NCI-H446 treated with DMSO at 0.1 percent for 48 hours (cell line): ENCODE measurements at regions not wholly inside any gene's neighbourhood (a gene's known extent, or its start where the extent isn't known, plus 50 kb on each side); places are given as distances from the start of the nearest gene placed in this dataset.
A peak's percentile ranks its signal among the peaks of the same experiment; 100 is the strongest.

Experiments used
- DNase-seq: peaks from one replicate; lab custom pipeline; 2025; lab: John Stamatoyannopoulos, UW

DNA sequence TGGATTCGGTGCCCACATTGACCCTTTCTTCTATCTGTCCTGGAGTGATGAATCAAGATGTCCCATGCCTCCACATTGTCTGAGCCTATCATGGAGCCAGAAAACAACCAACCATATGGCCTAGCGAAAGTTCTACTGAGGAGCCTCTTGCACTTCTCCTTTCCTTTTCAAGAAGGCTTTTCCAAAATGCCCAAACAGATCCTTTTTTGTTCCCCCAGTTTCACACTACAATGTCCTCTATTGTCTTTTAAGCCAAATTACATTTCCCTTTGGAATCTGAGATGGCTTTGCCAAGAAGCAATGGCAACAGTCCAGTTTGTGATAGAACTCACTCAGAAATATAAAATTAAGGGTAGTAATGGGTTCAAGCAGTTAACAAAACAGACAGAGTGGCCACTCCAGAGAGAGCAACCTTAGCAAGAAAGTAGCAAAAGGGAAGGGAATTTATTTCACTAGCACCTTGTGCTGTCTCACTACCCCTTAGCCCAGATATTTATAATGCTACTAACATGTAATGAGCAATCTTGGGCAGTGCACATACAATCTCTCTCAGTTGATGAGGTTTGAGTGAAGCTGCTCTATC, 194.6 kb upstream of the PDE1C start:
- DNase-seq: peak; percentile 34

DNA sequence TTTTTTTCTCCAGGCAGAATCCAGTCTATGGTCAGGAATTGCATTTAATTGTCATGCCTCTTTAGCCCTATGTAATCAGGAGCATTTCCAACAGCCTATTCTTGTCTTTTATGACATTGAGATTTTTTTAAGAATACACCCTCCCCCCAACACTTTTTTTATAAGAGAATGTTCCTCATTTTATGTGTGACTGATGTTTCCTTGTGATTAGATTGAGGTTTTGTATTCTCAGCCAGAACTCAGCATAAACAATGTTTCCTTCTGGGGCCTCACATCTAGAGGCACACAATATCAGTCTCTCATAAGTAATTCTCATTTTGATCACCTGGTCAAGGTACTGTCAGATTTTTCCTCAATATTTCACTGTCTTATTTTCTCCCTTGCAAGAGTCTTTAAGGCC, 193.4 kb upstream of the PDE1C start:
- no peak for DNase-seq

DNA sequence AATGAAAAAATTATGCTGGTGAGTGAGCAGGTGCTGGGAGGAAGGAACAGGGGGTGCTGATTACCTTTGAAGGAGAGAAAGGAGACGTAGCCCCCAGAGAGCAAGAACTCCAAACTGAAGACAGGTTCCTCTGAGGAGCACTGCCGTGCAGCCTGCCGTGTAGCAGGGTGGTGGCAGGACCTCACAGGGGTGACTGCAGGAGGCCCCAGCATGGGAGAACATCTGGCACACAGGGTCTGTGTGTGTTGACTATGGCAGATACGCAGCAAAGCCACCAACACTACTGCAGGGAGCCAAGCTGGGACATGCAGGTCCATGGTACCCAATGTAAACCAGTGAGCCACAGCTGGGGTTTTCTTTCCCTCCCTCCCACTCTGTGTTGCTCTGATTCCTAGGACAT, 192.1 kb upstream of the PDE1C start:
- DNase-seq: no peak

DNA sequence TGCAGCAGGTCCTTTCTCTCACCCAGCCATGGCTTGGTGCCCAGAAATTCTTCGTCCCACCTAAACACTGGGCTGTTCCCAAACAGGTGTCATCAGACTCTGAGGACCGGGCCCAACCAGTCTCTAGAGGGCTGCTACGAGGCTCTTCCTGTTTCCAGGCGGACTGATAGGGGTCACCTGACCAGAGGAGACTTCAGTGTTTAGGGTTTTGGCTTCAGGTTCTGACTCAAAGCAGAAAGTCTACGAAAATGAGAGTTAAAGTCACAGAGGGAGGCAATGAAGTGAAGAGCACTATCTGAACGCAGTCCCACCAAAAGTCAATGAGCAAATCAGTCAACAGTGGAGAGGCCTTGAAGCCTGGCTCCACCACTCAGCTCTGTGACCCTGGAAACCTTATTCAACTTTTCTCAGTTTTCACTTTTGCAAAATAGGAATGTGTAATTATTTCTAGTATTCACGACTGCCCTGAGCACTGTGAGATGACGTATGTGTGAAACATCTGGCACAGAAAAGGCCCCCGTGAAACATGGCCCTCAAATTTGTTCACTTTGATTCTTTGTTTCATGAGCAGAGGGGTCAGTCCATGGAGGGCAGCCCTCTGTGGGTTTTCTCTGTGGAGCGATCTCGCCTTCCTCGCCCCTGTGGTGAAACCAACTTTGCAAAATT, 189.9 kb upstream of the PDE1C start:
- DNase-seq: no peak

DNA sequence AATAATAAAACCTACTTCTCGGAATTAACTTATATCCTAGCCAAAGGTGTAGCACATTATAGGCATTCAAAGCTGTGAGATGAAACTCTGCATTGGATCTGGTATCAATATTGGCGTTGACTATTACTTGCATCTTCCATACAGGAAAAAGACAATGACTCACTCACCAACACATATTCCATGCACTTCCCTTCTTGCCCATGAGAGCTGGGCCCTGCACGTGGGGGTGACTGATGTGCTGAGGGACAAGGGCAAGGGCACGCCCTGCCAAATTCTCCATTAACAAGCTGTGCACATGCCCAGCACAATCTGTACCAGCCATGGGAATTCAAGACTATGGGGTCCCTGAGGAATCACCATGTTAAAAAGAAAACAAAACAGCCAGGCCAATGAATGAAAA, 188.1 kb upstream of the PDE1C start:
- DNase-seq: no peak

DNA sequence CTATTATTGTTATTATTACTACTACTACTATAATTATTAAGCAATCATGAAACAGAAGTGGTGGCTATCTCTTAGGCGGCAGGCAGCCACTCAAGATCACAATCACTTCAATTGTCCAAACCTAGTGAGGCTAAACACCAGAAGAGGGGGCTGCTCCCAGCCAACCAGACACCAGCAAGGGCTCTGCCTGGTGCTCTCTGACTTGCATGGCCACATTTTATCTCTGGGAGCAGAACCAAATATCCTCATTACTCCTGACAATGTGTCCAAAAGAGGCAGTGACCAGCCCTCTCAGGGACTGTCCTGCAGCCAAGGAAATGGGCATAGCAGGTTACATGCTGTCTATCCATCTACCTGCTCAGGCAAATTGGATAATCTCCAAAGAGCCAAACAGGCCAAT, 187.4 kb upstream of the PDE1C start:
- no peak for DNase-seq

DNA sequence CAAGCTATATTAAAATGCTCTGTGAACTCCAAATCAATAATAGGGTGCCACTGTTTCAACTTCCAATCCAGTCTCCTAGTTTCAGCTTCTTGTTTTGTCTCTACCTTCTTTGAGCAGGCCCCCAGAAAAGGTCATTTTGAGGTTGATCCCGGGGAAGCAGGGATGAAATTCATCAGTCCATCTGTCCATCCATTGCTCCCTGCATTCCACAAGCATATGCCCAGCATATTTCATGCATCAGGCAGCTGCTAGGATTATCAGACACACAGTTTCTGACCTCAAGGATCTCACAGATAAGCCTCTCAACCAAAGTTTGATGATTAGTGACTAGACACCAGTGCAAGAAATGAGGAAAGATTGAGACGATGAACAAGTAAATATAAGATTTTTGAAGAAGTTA, 186.6 kb upstream of the PDE1C start:
- DNase-seq: no peak

DNA sequence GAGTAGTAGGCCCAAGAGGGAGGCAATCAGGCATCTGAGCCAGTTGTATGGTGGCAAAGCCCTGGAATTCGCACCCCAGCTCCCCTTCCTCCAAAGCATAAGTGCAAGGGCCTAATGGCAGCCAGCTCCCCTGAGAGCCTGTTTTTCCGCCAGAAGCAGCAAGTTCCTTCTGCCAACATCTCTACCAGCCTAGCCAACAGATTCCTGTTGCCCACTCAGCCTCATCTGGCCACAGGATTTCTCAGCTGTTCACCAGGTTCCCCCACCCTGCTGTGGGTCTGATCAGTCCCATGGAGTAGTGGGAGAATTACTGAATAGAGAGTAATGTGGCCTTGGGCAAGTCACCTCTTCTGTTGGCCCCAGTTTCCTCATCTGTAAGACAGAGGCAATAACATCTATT, 186.2 kb upstream of the PDE1C start:
- DNase-seq: peak; percentile 78

DNA sequence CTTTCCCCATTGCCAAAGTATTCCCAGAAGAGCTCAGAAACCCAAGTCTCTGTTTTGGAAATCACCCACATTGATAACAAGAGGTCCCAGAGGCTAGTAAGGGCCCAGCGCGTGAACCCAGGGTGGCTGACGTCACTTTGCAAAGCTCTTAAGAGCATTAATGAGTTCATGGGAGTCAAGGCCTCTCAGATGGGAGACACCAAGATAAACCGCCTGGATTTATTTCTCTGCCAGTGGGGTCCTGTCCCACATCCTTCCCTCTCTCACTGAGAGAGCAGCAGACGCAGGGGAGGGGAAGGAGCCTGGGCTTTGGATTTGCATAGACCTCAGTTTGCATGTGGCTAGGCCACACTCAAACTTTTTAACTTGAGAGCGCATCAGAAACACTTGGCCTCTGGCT, 184.8 kb upstream of the PDE1C start:
- DNase-seq: no peak

DNA sequence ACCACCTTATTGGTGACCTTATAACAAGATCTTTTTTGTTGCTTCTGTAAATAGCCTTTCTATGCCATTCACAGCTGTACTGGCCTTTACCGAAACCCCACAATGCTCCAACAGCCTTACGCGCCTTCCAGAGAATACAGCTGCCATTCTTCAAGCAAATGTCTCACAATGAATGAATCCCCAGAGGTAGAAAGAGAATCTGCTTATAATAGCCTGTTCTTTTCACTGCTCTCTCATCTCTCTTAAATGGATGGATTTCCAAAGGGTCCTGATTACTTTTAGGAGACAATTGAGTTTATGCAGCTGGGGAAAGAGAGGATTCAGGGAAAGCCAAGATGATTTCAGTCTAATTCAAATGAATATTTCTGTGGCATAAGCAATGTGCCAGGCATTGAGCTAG, 183.1 kb upstream of the PDE1C start:
- no peak for DNase-seq

DNA sequence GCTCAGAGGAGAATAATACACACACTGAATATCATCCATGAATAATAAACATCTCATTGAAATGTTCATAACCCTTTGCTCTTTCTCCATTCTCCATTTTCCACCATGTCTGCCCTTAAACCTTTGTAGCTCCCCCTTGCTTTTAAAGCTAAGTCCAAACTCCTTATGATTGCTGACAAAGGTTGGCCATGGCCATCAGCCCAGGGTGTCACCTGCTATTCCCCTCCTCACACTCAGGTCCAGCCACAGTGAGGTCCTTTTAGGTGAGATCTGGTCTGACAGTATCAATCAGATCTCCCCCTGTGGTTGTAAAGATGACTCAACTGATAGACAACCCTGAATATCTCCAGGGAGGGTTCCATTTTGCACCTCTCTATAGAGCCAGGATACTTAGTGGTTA, 181.5 kb upstream of the PDE1C start:
- DNase-seq: no peak

DNA sequence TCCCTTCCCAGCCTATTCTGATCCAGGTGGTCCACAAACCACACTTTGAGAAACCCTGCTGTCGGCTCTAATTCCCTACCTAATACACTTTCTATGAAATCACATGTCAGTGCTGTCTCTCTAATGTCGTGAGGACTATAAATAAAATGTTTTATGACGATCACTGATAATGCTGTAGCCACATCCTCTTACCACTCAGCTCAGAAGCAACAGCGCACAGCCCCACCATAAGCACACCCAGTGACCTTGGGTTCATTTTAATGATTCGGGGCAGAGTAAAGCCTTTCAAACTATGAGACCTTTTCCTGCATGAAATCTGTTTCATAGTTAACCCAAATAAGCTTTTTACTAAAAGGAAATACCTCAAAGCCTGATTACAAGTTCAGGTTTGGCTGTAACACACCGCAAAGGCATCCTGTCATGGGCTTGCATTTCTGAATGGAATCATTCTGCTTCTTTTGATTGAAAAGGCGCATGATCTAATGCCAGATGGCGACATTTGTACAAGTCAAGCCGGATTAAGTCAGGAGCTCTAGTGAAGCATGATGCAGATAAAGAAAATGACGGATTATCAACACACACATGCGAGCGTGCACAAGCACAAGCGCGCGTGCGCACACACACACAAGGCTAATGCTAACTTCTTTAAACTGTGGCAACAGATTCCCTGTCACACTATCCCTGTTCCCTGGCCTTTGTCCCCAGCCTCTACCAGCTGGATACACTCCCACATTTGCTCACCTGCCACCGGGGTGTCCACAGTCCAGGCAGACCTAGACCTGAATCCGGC, 180.5 kb upstream of the PDE1C start:
- DNase-seq: peak; percentile 72

DNA sequence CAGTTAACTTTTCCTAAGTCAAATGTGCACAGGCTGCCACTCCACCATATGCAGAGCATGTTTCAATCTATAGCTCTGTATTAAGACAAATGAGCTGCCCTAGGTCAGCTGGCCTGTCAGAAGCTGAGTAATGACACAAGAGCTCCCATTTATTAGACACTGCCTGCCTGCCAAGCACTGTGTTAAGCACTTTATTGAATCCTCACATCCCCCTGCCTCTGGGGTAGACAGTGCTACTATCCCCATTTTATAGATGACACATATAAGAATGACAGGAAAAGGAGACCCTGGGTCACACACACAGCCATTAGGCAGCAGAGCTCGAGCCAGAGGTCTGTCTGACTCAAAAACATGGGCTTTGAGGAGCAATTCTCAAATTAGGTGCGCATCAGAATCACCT, 179.8 kb upstream of the PDE1C start:
- DNase-seq: peak; percentile 55

DNA sequence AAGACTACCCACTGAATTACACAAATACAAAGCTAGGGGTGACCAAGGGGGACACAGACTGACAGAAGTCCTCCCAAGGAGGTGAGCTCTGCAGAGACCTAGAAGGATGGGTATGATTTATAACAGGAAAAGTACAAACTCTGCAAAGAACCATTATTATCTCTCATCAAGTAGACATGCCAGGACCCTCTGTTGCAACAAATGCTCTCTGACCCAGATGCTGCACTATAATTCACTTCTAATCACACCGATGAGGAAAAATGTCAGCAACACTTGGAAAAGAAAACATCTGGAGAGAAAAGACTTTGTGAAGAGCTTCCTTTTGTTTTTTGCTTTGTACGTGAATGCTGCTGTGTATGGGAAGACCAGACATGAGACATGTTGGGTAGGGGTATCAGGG, 178.3 kb upstream of the PDE1C start:
- DNase-seq: no peak

DNA sequence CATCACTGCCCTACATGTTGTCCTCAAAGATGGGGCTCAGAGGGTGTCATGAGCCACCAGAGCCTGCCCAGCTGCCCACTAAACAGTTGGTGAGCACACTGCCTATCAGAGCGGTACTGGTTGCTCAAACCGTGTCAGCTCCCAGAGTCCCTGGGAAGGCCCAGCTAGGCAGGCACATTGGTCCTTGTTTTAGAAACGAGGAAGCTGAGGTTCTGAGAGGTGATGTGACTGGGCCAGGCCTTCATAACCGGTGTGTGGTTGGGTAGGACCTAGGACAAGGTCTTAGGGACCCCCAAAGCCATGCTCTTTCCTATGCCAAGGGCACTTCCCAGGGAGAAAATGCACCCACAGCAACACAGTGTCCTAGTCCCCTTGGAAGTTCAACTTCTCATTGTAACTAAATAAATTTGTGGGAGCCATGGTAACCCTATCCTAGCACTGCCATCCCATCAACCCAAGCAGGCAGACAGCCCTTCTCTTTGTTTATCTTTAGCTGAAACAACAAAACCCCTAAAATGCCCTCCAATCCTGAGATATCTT, 174.7 kb upstream of the PDE1C start:
- DNase-seq: no peak

DNA sequence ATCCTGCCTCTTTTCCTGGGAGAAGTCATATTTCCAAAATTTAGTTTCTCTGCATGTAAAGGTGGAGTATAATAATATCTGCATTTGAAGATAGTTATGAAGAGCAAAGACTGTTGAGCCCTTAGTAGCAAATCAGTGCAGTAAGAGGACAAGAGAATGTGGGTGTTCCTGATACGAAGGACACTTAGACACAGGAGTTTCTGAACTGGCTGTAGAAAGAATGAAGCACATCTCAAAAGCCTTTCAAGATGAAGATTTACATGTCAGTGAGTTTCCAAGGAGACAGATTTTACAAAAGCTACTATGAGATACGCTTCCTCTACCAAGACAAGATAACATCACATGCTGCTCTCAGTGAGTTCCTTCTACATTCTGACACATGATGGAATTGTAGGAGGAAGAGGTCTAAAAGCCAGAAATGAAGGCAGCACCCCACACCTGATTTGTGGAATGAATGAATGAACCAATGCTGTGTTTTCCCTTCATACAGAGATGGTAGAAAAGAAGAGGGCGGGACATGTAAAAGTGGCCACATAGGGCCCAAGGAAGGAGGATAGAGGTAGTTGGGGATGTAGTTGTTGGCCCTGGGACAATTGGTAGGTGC, 173.6 kb upstream of the PDE1C start:
- no peak for DNase-seq

DNA sequence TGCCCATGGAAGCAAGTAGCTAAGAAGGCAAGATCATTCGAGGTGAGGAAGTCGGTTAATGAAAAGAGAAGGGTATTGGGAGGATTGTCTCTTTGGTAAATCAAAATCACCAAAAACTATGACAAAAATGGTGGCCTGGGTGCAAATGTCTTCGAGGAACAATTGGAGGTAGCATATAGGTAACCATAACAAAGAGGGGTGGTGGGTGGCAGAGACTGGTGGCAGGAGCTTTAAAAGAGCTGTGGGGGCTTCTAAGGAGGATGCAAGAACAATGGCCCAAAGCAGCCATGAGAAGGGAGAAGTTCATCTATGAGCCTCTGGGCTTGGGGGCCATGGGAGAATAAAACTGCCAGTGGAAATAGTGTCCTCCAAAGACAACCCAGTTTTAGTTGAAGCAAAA, 172.2 kb upstream of the PDE1C start:
- DNase-seq: no peak

DNA sequence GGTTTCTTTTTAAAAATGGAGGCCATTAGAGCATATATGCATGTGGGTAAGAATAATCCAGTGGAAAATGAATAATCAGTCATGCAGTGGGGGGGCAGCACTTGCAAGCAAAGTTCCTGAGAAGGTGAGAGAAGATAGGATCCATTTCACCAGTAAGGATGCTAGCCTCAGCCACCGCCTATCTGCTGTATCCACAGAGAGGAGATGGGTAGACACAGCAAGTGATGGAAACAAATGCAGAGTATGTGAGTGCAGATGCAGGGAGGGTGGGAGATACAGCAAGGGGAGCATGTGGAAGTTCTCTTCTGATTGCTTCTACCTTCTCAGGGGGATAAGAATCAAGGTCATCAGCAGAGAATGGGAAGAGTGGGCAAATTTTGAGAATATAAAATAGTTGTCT, 171.4 kb upstream of the PDE1C start:
- no peak for DNase-seq

DNA sequence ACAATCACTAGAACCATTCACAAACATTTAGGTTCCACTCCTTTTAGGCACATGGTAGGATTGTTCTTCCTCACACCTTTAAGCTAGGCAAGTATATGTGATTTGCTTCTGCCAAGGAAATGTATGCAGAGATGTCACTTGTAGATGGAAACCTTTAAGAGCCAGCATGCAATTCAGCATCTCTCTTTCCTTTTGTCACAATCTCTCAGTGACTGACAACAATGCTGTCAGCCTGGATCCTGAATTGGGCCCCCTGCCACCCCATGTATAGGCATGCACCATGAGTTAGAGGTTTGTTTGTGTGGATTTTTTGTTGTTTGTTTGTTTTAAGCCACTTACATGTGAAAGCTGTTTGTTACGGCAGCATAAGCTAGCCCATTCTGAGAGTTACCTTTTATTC, 169.6 kb upstream of the PDE1C start:
- DNase-seq: no peak

DNA sequence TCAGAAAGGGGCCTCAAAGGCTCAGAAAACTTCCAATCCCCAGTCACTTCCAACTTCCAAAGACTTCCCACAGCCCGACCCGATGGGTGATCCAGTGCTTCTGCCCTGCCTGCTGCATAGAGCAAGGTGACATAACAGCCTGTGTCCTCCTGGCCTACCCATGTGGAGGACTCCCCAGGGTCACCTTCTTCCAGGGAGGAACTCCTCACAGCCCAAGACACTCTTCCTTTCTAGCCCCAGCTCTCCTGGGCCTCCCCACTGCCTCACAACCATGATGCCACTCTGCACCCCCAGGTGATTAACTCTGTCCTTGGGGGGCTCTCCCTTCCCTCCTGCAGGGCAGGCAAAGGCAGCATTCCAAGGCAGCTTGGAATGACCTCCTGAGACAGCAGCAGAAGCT, 158.4 kb upstream of the PDE1C start:
- no peak for DNase-seq

DNA sequence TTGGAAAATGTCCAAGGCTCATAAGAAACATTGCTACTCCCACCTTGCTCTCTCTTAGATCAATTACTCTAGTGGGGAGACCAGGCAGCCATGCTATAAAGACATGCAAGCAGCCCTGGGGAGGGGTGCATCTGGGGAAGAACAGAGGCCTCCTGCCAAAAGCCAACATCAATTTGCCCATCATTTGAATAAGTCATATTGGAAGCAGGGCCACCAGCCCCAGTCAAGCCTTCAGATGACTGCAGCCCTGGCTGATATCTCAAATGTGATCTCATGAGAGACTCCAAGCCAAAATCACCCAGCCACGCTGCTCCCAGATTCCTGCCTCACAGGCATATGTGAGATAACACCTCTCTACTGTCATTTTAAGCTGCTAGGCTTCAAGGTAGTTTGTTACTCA, 157.5 kb upstream of the PDE1C start:
- no peak for DNase-seq

DNA sequence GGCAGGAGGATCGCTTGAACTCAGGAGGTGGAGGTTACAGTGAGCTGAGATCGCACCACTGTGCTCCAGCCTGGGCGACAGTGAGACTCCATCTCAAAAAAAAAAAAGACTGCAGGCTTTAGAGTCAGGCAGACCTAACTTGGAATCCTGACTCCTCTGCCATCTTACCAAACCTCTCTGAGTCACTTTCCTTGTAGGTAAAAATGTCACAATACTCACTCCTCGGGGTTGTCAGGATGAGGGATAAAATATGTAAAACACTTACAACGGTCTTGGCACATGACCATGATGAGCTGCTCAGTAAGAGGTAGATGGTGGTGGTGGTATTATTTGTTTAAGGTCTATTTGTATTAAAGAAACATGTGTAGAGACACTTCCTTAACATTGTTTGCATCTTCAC, 154.1 kb upstream of the PDE1C start:
- DNase-seq: no peak

DNA sequence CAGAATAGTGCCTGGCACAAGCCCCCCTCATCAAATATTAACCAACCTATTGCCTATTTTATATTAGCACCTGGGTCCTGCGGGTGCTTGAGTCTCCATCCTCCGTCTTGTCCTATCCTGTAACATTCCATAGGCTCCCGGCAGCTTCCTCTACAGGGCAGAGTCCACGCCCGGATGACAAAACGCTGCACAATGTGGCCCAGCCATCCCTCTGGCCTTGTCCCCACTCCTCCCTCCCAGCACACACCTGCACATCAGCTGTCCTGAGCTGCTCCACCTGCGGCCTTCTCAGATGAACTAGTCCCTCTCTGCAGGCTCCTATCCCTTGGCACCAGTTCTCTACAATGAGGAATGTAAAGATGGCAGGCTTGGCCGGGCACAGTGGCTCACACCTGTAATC, 153.5 kb upstream of the PDE1C start:
- DNase-seq: no peak
